Activated T-helper 1 cell treated with Interleukin-2 at 50 U/mL for 16 hours (primary cell): ENCODE measurements at regions not wholly inside any gene's neighbourhood (a gene's known extent, or its start where the extent isn't known, plus 50 kb on each side); places are given as distances from the start of the nearest gene placed in this dataset.
"Not testable (repeated sequence)": the region's sequence is repeated elsewhere in the genome, so short reads cannot be mapped to it uniquely, and the experiment has no call there.

Source experiments
- DNase-seq: peaks from one replicate; pipeline ENCODE4 v3.0.0-alpha.2; 2020; ENCODE audit warnings: low read depth

DNA sequence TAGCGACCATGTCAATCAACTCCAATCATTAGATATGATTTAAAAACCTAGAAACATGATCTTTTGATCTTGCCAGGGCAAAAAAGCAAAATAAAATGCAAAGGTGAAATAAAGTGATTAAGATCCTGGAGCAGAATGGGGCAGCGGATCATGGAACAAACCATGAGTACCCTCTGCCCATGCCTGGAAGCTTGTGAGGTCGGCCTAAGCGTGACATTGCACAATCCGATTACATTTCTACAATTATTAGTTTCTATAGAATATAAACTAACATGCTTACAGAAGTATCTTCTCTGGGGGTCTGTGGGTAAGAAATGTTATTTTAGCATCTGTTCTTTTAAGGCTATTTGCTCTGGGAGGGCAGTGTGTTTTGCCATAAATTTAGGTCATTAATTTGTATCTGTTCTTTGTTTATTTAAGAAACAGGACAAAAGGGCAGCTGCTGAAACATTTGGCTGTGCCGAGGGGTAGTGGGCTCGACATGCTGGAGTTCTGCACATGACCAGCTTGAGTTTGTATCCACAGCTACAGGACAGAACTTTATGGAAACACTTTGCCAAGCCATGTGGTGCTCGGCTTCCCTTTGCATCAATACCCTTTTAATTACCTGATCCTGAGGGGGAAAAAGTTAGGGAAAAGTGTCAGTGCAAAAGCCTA lies 55.9 kb downstream of the ZBTB18 start:
- DNase-seq = no peak

DNA sequence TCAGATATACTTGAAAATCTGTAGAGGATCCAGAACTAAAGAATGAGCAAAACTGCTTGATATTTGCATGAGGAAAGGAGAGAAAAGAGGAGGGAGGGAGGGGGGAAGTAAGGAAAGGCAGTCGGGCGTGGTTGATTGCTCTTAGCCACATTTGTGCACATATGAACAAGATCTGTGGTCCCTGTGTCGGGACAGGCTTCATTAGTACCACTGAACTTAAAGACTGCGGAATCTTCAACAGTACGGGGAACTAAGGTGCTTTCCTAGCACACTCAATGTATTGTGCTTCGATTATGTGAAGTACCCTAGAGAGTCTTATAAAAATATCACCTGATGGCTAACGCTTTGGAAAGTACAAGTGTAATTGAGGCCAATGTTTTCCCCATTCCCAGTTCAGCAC lies 59.9 kb downstream of the ZBTB18 start:
- DNase-seq = no peak

DNA sequence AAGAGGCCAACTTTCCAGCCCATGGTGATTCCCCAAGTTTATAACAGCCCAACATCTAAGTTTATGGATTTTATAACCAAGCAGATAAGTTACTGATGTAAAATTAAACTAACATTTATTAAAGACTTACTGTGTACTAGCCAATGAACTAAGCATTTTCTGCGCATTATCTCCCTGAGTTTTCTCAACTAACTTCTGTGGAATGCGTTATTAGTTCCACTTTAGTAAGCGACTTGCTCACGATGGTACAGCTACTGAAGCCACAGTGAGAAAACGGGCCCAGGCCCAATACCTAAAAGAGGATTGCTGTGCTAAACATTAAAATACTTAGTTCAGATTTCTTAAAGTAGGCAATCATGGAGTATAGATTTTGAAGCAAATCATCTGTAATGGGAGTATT lies 61.0 kb downstream of the ZBTB18 start:
- DNase-seq = no peak

DNA sequence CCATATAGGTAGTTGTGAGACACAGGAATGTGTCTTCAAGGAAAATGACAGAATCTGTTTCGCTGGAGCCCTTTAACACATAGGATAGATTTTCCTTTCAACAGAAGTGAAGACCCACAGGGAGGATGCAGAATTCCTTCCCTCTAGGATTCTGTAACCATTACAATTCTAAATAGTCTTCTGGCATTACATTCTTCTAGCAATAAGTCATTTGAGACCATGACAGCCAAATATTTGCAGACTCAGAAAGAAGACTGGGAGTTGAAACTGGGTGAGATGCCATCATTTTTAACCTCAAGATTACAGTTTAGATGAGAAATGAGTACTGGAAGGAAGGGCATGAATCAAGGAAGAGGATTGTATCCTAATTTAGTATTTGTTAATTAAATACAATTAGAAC lies 61.6 kb downstream of the ZBTB18 start:
- no peak for DNase-seq

DNA sequence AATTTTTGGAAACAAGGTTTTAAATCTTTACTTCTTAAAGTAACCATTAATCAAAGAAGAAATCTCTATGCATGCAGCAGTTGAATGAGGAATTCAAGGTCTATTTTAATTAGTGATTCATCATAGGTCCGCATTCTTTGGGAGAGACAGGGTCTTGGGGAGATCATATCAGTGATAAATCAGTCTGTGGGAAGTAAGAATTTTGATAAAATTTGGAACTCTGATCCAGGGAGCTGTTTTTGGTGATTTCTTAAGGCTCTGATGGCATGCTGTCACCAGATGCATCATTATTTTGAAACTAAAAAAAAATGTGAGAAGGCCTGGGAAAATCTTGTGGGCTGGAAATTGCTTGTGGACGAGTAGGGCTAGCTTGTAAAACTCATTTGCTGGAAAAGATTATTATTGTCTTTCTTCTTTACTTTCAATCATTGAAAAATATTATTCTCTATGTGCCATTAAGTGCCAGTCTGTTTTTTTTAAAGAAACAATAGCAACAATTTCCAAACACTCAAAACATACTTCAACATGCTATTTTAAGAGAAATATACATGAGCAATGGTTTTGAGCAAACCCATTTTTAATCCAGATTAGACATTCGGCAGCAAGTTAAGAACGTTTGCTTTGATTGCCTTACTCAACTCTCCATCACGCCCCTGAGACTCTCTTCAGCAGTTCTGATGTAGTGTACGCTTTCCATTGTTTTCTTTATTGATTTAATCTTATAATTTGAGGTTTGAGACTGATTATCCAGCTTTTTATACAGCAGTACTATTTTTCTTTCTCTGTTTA lies 62.6 kb downstream of the ZBTB18 start:
- DNase-seq = no peak

DNA sequence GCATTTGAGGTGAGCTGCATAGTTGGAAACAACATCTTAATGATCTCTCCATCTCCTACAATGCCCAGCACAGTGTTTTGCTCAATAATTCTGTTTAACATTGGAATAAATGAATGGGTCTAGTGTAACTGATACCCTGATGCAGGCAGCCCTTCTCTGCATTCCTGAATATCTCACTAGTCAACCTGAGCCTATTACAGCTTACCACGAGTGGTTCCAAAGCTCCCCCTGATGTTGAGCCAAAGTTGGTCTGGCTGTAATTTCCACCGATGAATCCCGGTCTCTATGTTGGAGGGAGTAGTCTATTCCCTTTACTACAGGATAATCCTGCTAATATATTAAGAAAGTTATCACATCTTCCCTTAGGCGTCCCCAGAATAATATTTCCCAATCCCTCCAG lies 63.8 kb downstream of the ZBTB18 start:
- DNase-seq = no peak

DNA sequence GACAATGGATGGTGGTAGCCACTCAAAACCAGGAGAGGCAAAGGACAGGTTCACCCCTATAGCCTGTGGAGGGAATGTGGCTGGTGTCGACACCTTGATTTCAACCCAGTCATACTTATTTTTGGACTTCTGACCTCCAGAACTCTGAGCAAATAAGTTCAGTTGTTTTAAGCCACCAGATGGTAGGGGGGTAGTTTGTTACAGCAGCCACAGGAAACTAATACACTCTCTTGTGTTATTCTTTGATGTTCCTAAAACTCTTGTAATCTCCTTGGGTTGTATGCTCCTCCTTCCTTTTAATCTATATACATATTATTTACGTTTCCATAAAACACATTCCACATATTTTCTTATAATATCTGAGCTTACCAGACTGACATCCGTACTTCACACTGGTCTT lies 65.9 kb downstream of the ZBTB18 start:
- DNase-seq = no peak

DNA sequence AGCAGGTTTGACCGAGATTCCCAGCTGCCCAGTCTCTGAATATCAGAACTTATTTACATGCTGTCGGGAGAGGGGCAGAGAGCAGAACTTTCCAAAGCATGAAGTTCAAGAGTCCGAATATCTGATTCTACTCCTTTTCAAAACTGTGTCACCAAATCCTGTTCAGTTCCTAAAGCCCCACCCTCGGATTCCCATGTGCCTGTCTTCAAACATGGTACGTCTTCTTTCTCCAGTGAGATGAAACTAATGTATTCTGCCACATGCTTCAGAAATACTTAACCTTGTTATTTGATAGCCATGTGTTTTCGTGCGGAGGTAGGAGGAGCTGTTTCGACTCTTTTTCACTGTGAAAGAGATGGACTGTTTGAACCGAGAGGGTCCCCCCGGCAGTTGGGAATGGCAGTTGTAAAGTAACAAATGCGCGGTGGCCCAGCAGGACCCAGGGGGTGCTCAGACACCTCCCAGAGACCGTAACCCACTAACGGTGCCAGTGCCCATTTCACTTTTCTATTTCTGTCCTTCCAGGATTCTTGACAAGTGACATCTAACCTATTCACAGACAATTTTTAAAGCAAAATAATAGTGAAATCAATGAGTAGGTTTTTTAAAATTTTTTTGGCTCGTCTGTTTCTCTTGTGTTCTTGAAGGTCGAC lies 67.2 kb downstream of the ZBTB18 start:
- no peak for DNase-seq

DNA sequence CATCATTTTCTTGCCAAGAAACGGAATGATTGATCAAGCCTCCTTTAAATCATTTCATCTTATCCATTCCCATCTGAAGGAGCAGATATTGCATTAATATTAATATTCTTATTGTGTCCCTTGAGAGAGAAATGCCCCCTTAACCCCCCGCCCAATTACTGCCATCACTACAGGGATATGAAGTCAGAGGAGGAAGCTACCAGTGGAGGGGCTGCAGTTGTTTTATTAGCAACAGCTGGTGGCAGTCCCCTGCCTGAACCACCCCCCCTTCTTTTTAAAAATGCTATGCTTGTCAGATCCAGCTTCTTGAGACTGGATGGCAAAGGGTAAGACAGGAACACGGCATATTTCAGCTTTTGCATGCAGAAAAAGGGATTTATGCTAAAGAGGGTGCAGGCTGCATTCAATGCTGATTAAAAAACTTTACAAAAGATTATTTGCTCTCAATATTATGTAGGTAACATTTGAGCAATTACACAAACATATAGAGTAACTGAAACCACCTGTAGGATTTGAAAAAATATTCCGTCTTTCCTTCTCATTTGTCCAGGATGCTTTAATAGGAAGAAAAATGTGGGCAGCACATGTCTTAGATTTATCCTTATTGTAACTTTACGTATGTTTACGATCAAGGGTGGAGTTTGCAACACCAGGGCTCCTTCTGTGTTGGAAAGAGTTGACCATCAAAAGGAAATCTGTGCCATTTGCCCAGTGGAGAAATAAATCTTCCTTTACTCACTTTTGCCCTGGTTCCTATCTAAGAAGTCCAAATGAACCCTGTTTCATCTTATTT lies 77.7 kb downstream of the ZBTB18 start:
- no peak for DNase-seq

DNA sequence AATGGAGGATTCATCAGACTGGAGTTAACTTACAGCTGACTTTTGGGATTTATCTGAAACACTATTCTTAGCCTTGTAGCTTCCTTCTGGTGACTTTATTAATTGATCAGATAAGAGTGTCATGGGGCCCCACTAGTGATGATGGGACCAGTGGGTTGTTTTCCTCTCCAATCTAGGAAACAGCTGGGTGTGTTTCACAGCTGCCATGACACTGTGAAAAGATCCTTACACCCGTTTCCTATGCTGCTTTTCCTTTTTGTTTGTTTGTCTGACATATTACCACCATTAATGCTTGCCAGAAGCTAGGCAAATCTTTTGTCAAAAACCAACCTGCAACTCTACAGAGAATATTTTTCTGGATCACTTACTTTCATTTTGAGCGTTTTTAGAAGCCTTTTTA lies 86.2 kb downstream of the ZBTB18 start:
- DNase-seq = no peak

DNA sequence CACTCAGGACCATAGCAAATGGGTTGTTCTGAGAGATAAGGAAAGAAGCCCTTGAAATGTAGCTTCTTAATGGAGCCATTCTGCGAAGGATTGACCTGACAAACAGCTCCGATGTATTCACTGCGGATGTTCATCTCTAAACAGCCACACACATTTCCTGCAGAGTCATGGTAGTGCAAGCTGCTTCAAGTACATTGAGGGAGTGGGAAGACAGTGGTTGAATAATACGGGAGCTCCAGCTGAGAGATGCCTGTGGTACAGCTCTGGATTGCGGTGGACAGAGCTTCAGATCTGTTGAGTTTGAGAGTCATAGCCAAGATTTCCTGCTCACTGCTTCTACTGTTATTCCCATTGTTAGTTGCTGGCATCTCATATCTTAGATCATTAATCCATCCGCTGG lies 86.6 kb downstream of the ZBTB18 start:
- no peak for DNase-seq

DNA sequence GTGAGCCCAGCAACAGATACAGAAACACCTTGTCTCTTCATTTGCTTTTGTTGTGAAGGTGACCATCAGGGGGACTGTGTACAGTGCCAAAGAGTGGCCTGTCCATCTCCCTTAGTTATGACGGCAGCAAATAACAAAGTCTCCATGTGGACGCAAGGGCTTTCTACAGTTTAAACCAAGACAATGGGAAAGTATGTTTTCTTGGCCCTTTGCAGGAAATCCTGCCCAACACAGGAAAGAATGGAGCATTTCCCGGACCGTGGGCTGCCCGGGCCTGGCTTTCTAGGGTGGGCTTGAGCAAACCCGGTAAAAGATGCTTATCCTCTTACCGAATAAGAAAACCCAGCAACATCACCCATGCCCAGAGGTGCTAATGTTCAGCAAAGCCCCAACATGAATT lies 87.3 kb downstream of the ZBTB18 start:
- DNase-seq = no peak

DNA sequence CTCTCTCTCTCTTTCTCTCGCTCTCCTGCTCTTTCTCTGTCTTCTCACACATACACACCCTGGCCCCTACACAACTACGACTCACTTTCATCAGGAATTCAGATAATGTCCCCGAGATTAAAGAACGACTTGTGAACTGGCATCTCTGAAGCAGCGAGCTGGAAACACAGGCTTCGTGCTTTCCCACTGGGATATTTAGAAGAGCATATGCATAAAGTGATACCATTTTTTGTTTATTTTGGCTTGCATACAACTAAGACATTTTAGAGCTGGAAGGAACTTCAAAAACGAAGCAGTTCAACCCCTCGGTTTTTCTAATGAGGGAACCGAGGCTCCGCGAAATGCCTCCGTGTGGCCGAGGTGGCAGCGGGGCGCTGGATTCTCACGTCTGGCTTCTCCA lies 88.6 kb downstream of the ZBTB18 start:
- DNase-seq = no peak

DNA sequence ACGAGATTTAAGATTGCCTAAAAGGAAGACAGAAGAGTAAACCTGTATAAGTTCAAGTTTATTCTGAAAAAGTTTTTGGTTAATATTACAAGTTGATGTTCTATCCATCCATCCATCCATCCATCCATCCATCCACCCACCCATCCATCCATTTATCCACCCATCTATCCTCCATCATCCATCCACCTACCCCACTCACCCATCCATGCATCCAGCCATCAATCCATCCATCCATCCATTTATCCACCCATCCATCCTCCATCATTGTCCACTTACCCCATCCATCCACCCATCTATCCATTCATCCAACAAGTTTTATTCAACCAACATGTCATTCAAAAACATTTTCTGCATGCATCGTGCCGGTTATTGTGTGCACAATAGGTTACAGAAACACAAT lies 89.3 kb downstream of the ZBTB18 start:
- DNase-seq = no peak

DNA sequence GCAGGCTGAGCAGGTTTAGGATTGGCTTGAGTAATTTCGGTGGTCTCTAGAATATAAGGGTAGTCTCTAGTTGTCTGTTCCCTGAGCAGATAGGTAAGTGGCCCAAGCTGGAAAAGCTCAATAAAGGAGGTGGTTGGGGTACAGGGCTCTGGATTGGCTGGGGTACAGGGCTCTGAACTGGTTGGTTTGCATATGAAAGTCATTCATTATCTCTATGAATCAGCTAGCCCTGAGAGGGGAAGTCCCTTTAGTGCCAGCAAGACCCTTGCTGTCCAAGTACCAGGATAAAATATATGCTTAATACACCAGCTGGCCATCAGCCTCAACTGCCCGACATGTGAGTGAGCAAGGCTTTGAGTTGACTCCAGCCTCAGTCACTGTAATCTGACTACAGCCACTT lies 93.0 kb downstream of the ZBTB18 start:
- DNase-seq = no peak

DNA sequence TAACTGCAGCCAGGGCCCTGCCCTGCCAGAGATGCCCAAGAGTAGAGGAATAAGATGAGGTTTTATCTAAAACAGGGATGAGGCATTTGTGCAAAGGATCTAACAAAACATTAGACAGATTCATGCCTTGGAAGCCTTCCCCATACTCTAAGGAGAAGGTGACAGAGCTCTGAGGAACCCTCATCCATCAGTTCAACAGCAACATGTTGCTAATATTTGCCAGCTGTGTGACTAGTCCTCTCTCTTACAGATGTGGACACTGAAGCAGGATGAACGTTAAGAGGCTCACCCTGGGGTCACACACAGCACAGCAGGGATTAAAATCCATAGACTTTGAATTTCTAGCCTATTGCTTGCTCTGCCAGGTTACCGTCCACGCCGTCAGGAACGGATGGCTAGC lies 99.0 kb downstream of the ZBTB18 start:
- no peak for DNase-seq

DNA sequence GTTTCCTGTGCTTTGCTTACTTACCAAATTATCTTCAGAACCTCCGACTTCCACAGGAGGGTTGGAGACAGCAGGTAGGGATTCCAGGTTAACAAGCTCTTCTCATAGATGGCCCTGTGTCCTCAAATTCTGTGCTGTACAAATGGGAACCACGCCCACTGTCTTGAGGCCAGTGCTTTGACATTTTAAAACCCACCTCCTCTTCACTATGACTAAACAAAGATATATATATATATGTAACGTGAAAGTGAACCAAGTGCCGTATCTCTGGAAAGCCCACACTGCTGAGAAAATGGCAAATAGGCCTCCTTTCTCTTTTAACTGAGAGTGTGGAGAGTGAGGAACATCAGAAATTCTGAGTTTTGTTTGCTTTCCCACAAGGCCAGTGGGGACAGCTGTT lies 99.6 kb downstream of the ZBTB18 start:
- DNase-seq = no peak

DNA sequence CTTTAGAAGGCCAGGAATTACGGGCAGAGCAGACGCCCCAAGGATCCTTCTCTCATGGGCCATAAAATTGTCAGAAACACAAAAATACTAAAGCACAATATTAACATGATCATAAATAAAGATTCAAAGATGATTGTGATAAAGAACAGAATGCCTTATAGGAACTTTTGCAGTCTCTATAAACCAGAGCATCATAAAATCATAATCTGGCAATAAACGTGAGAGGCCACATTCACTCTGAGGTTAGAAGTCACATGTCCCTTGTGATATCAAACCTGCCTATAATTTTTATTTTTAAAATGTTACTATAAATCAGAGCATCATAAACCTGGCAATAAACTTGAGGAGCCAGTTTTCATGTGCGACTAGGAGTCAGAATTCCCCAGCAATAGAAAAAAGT lies 100.5 kb downstream of the ZBTB18 start:
- no peak for DNase-seq

DNA sequence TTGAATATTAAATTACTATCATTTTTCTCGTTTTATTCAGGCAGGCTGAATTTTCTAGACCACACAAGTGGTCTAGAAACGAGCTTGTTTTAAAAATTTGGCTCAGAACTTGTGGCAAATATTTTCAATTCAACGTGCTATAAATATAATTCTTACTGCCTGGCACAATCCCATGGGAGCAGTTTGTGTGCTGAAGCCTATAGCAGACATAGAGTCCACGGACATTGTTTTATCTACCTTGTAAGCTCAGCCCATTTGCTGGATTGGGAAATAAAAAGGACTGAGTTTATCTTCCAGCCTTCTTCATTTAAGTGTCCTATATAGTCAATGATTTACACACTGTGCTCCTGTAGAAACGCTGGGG lies 103.4 kb downstream of the ZBTB18 start:
- DNase-seq = no peak

DNA sequence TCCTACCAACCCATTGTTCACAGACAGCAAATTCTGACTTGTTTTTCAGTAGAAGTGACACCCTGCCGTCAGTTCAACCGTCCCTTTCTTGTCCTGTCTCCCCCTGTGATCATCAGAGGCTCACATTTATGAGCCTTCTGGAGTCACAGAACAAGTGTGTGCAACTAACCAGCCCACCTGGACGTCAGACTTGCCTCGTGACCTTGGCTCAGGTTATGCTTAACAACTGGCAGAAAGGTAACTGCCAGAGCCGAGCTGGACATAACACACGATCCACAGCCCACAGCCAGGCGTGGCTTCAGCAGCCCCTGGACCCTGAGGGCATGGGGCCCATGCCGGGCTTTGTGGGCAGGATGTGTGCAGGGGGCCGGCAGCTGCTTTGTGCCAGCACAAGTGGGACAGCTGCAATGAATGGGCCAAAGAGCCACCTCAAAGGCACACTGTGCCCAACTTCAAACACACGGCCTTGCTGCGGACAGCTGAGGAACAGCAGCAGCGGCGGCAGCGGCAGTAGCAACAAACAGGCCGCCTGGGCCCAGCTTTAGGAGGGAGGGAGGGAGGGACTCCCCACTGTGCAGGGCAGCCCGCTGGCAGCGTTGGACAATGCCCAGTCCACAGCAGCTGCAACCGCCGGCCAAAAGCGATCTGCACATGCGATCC lies 103.9 kb downstream of the ZBTB18 start:
- DNase-seq = no peak

DNA sequence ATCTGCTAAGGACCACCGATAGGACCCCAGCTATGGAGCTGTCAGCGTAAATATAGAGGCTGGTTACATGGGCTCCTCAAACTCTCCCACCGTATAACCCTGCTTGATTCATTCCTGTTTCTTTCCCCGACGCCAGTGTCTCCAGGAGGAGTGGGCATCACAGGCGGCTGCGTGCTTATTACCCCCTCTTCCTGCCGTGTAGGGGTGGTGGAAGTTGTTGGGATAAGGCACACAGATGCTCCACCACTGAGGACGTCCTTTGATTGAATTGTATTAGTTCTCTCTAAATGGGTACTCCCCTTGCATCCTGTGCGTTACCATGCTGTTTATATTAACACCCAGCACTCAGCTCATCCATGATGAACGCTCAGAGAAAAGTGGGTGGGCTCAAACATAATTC lies 104.6 kb downstream of the ZBTB18 start:
- no peak for DNase-seq

DNA sequence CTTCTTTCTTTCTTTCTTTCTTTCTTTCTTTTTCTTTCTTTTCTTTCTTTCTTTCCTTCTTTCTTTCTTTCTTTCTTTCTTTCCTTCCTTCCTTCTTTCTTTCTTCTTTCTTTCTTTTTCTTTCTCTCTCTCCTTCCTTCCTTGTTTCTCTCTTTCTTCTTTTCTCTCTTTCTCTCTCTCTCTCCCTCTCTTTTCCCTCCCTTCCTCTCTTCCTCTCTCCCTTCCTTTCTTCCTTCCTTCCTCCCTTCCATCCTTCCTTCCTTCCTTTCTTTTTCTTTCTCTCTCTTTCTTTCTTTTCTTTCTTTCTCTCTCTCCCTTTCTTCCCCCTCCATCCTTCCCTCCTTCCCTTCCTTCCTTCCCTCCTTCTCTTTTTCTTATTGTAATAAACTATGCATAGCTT lies 105.5 kb downstream of the ZBTB18 start:
- not testable (repeated sequence) for DNase-seq
